Adrenal gland (tissue), 5 donors: ENCODE measurements at regions not wholly inside any gene's neighbourhood (a gene's known extent, or its start where the extent isn't known, plus 50 kb on each side); places are given as distances from the start of the nearest gene placed in this dataset.
"Not testable (repeated sequence)": the region's sequence is repeated elsewhere in the genome, so short reads cannot be mapped to it uniquely, and the experiment has no call there.

ENCODE experiments used
- POLR2A ChIP-seq, 2 donors: fragments of 450-650 bp; IDR thresholded peaks; one replicate each; pipeline ENCODE4 v1.6.1; 2017; ENCODE audit warnings: antibody characterized with exemption in 2 of 2, mild to moderate bottlenecking in 2 of 2, moderate library complexity in 1 of 2
- TF ChIP-seq, protein P1 (sequence below), 6 experiments: fragments of 450-650 bp in 4 of 6; fragments of 200-600 bp in 2 of 6; sonication (generic) in 1 of 6; IDR thresholded peaks; 1 replicate in 5 of 6; 2 replicates in 1 of 6; pipeline versions ENCODE4 v1.5.1 to v1.8.0; 2016 to 2021; ENCODE audit warnings: antibody characterized with exemption in 6 of 6, mild to moderate bottlenecking in 2 of 6, moderate library complexity in 1 of 6
- donor health status: DM: no; HTN: no; CAD: no.

DNA sequence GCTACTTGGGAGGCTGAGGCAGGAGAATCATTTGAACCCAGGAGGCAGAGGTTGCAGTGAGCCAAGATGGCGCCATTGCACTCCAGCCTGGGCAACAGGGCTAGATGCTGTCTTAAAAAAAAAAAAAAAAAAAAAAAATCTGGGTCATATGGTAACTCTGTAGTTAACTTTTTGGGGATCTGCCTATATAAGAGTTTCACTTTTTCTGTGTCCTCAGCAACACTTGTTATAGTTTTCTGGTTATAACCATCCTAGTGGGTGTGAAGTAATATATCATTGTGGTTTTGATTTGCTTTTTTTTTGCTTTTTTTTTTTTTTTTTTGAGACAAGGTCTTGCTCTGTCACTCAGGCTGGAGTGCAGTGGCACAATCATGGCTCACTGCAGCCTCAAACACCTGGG lies 54.3 kb upstream of the SHB start:
- TF ChIP-seq, protein P1, sequence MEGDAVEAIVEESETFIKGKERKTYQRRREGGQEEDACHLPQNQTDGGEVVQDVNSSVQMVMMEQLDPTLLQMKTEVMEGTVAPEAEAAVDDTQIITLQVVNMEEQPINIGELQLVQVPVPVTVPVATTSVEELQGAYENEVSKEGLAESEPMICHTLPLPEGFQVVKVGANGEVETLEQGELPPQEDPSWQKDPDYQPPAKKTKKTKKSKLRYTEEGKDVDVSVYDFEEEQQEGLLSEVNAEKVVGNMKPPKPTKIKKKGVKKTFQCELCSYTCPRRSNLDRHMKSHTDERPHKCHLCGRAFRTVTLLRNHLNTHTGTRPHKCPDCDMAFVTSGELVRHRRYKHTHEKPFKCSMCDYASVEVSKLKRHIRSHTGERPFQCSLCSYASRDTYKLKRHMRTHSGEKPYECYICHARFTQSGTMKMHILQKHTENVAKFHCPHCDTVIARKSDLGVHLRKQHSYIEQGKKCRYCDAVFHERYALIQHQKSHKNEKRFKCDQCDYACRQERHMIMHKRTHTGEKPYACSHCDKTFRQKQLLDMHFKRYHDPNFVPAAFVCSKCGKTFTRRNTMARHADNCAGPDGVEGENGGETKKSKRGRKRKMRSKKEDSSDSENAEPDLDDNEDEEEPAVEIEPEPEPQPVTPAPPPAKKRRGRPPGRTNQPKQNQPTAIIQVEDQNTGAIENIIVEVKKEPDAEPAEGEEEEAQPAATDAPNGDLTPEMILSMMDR (IDR thresholded peaks at IDR 0.05): not testable (repeated sequence)
- not testable (repeated sequence) for TF ChIP-seq POLR2A (IDR thresholded peaks at IDR 0.05)
